H9 (cell line): ENCODE measurements at regions not wholly inside any gene's neighbourhood (a gene's known extent, or its start where the extent isn't known, plus 50 kb on each side); places are given as distances from the start of the nearest gene placed in this dataset.

Experiments used
- DNase-seq: peaks from one replicate; pipeline ENCODE4 v3.0.0-alpha.2; 2017
- H2AFZ ChIP-seq: one replicate; pipeline ENCODE4 v1.6.1; 2013; ENCODE audit warnings: mild to moderate bottlenecking, low read length, control low read depth, moderate library complexity
- H2AK5ac ChIP-seq: 2 replicates; pipeline ENCODE4 v1.6.1; 2013; ENCODE audit warnings: low read length, control low read depth, mixed read lengths; ENCODE audit not compliant: insufficient read length
- H2BK120ac ChIP-seq: one replicate; pipeline ENCODE4 v1.6.1; 2013; ENCODE audit warnings: low read depth, mild to moderate bottlenecking, low read length, control low read depth, inconsistent platforms; ENCODE audit not compliant: poor library complexity, severe bottlenecking
- H2BK12ac ChIP-seq: 2 replicates; pipeline ENCODE4 v1.6.1; 2013; ENCODE audit warnings: low read length, control low read depth, mixed read lengths, low read depth; ENCODE audit not compliant: insufficient read length
- H2BK15ac ChIP-seq: 2 replicates; pipeline ENCODE4 v1.6.1; 2013; ENCODE audit warnings: low read depth, low read length, control low read depth
- H2BK20ac ChIP-seq: one replicate; pipeline ENCODE4 v1.6.1; 2013; ENCODE audit warnings: low read depth, mild to moderate bottlenecking, low read length, control low read depth, inconsistent platforms; ENCODE audit not compliant: poor library complexity, severe bottlenecking
- H2BK5ac ChIP-seq: 2 replicates; pipeline ENCODE4 v1.6.1; 2013; ENCODE audit warnings: low read length, control low read depth, mixed read lengths; ENCODE audit not compliant: insufficient read length
- H3K14ac ChIP-seq: 2 replicates; pipeline ENCODE4 v1.6.1; 2013; ENCODE audit warnings: low read length, control low read depth; ENCODE audit not compliant: insufficient read depth
- H3K18ac ChIP-seq: 2 replicates; pipeline ENCODE4 v1.6.1; 2013; ENCODE audit warnings: low read depth, mild to moderate bottlenecking, mixed read lengths, low read length, control low read depth; ENCODE audit not compliant: insufficient read length
- H3K23ac ChIP-seq: 2 replicates; pipeline ENCODE4 v1.6.1; 2013; ENCODE audit warnings: low read length, control low read depth, mixed read lengths, low read depth; ENCODE audit not compliant: insufficient read length
- H3K23me2 ChIP-seq: 2 replicates; pipeline ENCODE4 v1.6.1; 2013; ENCODE audit warnings: low read depth, mild to moderate bottlenecking, mixed read lengths, low read length, control low read depth; ENCODE audit not compliant: insufficient read length, poor library complexity, severe bottlenecking
- H3K27ac ChIP-seq: 2 replicates; pipeline ENCODE4 v1.5.1; 2013; ENCODE audit warnings: low read length, control low read depth, mixed read lengths, low read depth; ENCODE audit not compliant: insufficient read length
- H3K27me3 ChIP-seq: 2 replicates; pipeline ENCODE4 v1.6.1; 2013; ENCODE audit warnings: low read length, control low read depth, inconsistent platforms; ENCODE audit not compliant: insufficient read depth
- H3K4ac ChIP-seq: 2 replicates; pipeline ENCODE4 v1.6.1; 2013; ENCODE audit warnings: low read depth, mild to moderate bottlenecking, control low read depth, inconsistent platforms, low read length, moderate library complexity
- H3K4me1 ChIP-seq: 2 replicates; pipeline ENCODE4 v1.6.1; 2013; ENCODE audit warnings: low read length, control low read depth, inconsistent platforms; ENCODE audit not compliant: insufficient read depth
- H3K4me2 ChIP-seq: 2 replicates; pipeline ENCODE4 v1.6.1; 2013; ENCODE audit warnings: low read length, control low read depth, mixed read lengths; ENCODE audit not compliant: insufficient read length, insufficient read depth
- H3K56ac ChIP-seq: 2 replicates; pipeline ENCODE4 v1.6.1; 2013; ENCODE audit warnings: low read depth, mild to moderate bottlenecking, mixed read lengths, low read length, control low read depth; ENCODE audit not compliant: insufficient read length
- H3K79me1 ChIP-seq: 2 replicates; pipeline ENCODE4 v1.6.1; 2013; ENCODE audit warnings: low read depth, mild to moderate bottlenecking, moderate library complexity, low read length, control low read depth, inconsistent platforms; ENCODE audit not compliant: insufficient read depth, poor library complexity, severe bottlenecking
- H3K79me2 ChIP-seq: 2 replicates; pipeline ENCODE4 v1.6.1; 2013; ENCODE audit warnings: low read length, control low read depth, inconsistent platforms; ENCODE audit not compliant: insufficient read depth
- H3K9ac ChIP-seq: 2 replicates; pipeline ENCODE4 v1.6.1; 2013; ENCODE audit warnings: low read length, control low read depth, mixed read lengths; ENCODE audit not compliant: insufficient read length; ENCODE audit errors: extremely low read depth
- H3K9me3 ChIP-seq: one replicate; pipeline ENCODE4 v1.6.1; 2013; ENCODE audit warnings: low read depth, low read length, inconsistent platforms; ENCODE audit not compliant: control insufficient read depth
- H3T11ph ChIP-seq: one replicate; pipeline ENCODE4 v1.6.1; 2013; ENCODE audit warnings: mild to moderate bottlenecking, low read length, control low read depth, inconsistent platforms
- H4K20me1 ChIP-seq: one replicate; pipeline ENCODE4 v1.6.1; 2013; ENCODE audit not compliant: control insufficient read depth, insufficient read length, insufficient read depth
- H4K5ac ChIP-seq: 2 replicates; pipeline ENCODE4 v1.6.1; 2013; ENCODE audit warnings: low read depth, mild to moderate bottlenecking, mixed read lengths, low read length, control low read depth; ENCODE audit not compliant: insufficient read length
- H4K8ac ChIP-seq: replicated peaks from 2 replicates; pipeline ENCODE4 v1.6.1; 2013; ENCODE audit warnings: low read length, control low read depth, mixed read lengths, low read depth; ENCODE audit not compliant: insufficient read length
- H4K91ac ChIP-seq: 2 replicates; pipeline ENCODE4 v1.6.1; 2013; ENCODE audit warnings: low read depth, mild to moderate bottlenecking, moderate library complexity, mixed read lengths, low read length, control low read depth; ENCODE audit not compliant: insufficient read length
- H3K27ac Mint-ChIP-seq, 3 experiments: 2 replicates in 2 of 3; 3 replicates in 1 of 3; pipeline ENCODE4 v1.8.0; 2020 to 2021; ENCODE audit warnings: mixed read lengths in 3 of 3, mild to moderate bottlenecking in 1 of 3, moderate library complexity in 1 of 3
- H3K27me3 Mint-ChIP-seq: 2 replicates; pipeline ENCODE4 v1.8.0; 2021; ENCODE audit warnings: low read depth, mild to moderate bottlenecking, moderate library complexity, mixed read lengths
- H3K36me3 Mint-ChIP-seq, 3 experiments: 2 replicates in 2 of 3; 3 replicates in 1 of 3; pipeline ENCODE4 v1.8.0; 2020 to 2021; ENCODE audit warnings: low read depth in 3 of 3, mixed read lengths in 3 of 3; ENCODE audit not compliant: insufficient read depth in 1 of 3
- H3K4me1 Mint-ChIP-seq, 2 experiments: 2 replicates each; pipeline ENCODE4 v1.8.0; 2020; ENCODE audit warnings: mixed read lengths in 2 of 2
- H3K4me3 Mint-ChIP-seq, 2 experiments: 2 replicates in 1 of 2; 3 replicates in 1 of 2; pipeline ENCODE4 v1.8.0; 2020 to 2021; ENCODE audit warnings: mild to moderate bottlenecking in 2 of 2, mixed read lengths in 2 of 2, moderate library complexity in 1 of 2
- H3K9me3 Mint-ChIP-seq, 2 experiments: 2 replicates in 1 of 2; 3 replicates in 1 of 2; pipeline ENCODE4 v1.8.0; 2020; ENCODE audit warnings: mild to moderate bottlenecking in 2 of 2, mixed read lengths in 2 of 2, moderate library complexity in 1 of 2
- WGBS: extraction: QIAGEN DNeasy Blood & Tissue Kit; methylation state at CpG from one replicate; pipeline ENCODE4 v1.1.7; 2013; ENCODE audit warnings: missing lambda C conversion rate, low lambda C conversion rate, mixed read lengths; ENCODE audit not compliant: insufficient read length; ENCODE audit errors: extremely low coverage; 5-methylcytosine and 5-hydroxymethylcytosine counted together
- TF ChIP-seq, protein P1 (sequence below): fragments of 200-600 bp; sonication (generic); conservative IDR thresholded peaks from 3 replicates; pipeline ENCODE4 v1.8.0; 2021; ENCODE audit warnings: antibody characterized with exemption, mild to moderate bottlenecking

DNA sequence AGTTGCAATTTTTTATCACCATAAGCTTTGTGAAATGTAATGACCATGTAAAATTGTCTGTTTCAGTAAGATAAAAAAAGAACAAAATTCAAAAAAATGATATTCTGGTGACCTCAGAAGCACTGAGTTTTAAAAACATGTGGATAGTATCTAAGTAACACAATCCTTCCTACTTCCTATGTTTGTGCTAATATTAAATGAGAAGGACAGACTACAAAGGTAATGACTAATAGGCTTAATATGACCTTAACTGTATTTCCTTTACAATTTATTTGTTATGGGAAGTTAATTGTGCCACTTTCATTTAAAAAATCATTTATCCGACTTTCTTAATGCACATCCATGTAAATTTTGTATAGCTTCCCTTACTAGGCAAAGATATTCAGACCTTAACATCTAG is 1030.4 kb upstream of the ATXN8OS start:
- no peak overlapping the region for H4K5ac ChIP-seq
- no peak for DNase-seq
- no peaks in the 10 kb centered on the region for H3K27me3 Mint-ChIP-seq
- no peaks in the 10 kb centered on the region for H3K9me3 ChIP-seq
- H3K9ac ChIP-seq: no peak overlapping the region
- no peak overlapping the region for H2BK5ac ChIP-seq
- H2AK5ac ChIP-seq: no peak overlapping the region
- no peak overlapping the region for H3T11ph ChIP-seq
- no peaks in the 10 kb centered on the region for H3K27me3 ChIP-seq
- H3K23me2 ChIP-seq: no peaks in the 10 kb centered on the region
- H3K4ac ChIP-seq: no peak overlapping the region
- TF ChIP-seq, protein P1, sequence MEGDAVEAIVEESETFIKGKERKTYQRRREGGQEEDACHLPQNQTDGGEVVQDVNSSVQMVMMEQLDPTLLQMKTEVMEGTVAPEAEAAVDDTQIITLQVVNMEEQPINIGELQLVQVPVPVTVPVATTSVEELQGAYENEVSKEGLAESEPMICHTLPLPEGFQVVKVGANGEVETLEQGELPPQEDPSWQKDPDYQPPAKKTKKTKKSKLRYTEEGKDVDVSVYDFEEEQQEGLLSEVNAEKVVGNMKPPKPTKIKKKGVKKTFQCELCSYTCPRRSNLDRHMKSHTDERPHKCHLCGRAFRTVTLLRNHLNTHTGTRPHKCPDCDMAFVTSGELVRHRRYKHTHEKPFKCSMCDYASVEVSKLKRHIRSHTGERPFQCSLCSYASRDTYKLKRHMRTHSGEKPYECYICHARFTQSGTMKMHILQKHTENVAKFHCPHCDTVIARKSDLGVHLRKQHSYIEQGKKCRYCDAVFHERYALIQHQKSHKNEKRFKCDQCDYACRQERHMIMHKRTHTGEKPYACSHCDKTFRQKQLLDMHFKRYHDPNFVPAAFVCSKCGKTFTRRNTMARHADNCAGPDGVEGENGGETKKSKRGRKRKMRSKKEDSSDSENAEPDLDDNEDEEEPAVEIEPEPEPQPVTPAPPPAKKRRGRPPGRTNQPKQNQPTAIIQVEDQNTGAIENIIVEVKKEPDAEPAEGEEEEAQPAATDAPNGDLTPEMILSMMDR: no peak
- no peaks in the 10 kb centered on the region for H3K79me2 ChIP-seq
- no peak overlapping the region for H4K8ac ChIP-seq
- no peaks in the 10 kb centered on the region for H3K4me1 ChIP-seq
- no peak overlapping the region for H3K14ac ChIP-seq
- no peaks in the 10 kb centered on the region for H4K20me1 ChIP-seq
- no peak overlapping the region for H3K4me3 Mint-ChIP-seq
- no peak overlapping the region for H2BK15ac ChIP-seq
- no peak overlapping the region for H3K23ac ChIP-seq
- H4K91ac ChIP-seq: no peak overlapping the region
- WGBS: no CpG with 5 or more reads among the region's 1 CpG
- 0 out of 4 replicates have a peak, but pooled peaks cover 0 to 2% of the 10 kb centered on the region in 2 experiments for H3K4me1 Mint-ChIP-seq
- H3K56ac ChIP-seq: no peak overlapping the region
- no peaks in the 10 kb centered on the region for H3K79me1 ChIP-seq
- no peak overlapping the region for H2BK20ac ChIP-seq
- H3K36me3 Mint-ChIP-seq: no peaks in the 10 kb centered on the region
- H3K27ac ChIP-seq: no peak overlapping the region
- H3K9me3 Mint-ChIP-seq: peaks cover 0 to 3% of the 10 kb centered on the region in 2 experiments; a peak in 1 of 5 replicates
- no peak overlapping the region for H2AFZ ChIP-seq
- H3K4me2 ChIP-seq: no peak overlapping the region
- H2BK120ac ChIP-seq: no peak overlapping the region
- no peak overlapping the region for H3K27ac Mint-ChIP-seq
- no peak overlapping the region for H2BK12ac ChIP-seq
- no peak overlapping the region for H3K18ac ChIP-seq
